ENCODE measurements at regions not wholly inside any gene's neighbourhood (a gene's known extent, or its start where the extent isn't known, plus 50 kb on each side); places are given as distances from the start of the nearest gene placed in this dataset.

DNA sequence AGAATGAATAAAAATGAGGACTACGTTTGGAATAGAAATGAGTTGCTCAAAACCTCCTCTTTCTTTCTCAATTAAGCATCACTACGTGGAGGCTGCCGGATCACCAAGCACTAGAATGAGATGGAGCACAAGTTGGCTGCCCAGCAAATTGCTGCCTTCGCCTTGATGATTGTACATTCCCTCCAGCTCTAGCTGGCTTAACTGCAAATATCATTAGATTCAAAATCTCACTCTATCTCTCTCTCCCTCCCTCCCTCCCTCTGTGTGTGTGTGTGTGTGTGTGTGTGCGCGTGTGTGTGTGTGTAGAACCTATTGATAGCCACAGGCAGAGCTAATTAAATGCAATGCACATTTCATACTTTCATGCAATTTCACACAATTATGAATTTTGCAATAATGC, 310.7 kb upstream of the CDH4 start:
- no TSS peak for BruUV-seq (replicated peaks)
- Histone ChIP-seq H3K36me3 (ENCODE audit: control insufficient read depth, insufficient read depth, low read length) (no peaks in the 10 kb centered on the region), H3K4me1 (ENCODE audit: control insufficient read depth, insufficient read depth, low read length) (no peaks in the 10 kb centered on the region), H3K27me3 (ENCODE audit: control insufficient read depth, insufficient read depth, low read length) (no peaks in the 10 kb centered on the region), H3K4me3 (ENCODE audit: low read depth in 2 of 2, low read length in 2 of 2) (no peak overlapping the region), H3K27ac (ENCODE audit: low read length) (no peak overlapping the region), H3K9me3 (ENCODE audit: control insufficient read depth, insufficient read depth, low read depth, low read length) (no peaks in the 10 kb centered on the region)
- ChIA-PET POLR2A (no interaction called here), CTCF (no interaction called here)
- DNase-seq (ENCODE audit: low read depth, low spot score) (no peak), ATAC-seq (no peak)
- in situ Hi-C loops (cut with HindIII; ENCODE audit: low pct_unique_long_range_greater_than_20kb, low sequenced_read_pairs), result no loop called here
- intact Hi-C loops (cut with micrococcal nuclease; ENCODE audit: unreplicated experiment), result no loop called here
- TF ChIP-seq POLR2AphosphoS5 (IDR thresholded peaks at IDR 0.05; ENCODE audit: low read depth, low read length), result no peak
- TF ChIP-seq, protein P1, sequence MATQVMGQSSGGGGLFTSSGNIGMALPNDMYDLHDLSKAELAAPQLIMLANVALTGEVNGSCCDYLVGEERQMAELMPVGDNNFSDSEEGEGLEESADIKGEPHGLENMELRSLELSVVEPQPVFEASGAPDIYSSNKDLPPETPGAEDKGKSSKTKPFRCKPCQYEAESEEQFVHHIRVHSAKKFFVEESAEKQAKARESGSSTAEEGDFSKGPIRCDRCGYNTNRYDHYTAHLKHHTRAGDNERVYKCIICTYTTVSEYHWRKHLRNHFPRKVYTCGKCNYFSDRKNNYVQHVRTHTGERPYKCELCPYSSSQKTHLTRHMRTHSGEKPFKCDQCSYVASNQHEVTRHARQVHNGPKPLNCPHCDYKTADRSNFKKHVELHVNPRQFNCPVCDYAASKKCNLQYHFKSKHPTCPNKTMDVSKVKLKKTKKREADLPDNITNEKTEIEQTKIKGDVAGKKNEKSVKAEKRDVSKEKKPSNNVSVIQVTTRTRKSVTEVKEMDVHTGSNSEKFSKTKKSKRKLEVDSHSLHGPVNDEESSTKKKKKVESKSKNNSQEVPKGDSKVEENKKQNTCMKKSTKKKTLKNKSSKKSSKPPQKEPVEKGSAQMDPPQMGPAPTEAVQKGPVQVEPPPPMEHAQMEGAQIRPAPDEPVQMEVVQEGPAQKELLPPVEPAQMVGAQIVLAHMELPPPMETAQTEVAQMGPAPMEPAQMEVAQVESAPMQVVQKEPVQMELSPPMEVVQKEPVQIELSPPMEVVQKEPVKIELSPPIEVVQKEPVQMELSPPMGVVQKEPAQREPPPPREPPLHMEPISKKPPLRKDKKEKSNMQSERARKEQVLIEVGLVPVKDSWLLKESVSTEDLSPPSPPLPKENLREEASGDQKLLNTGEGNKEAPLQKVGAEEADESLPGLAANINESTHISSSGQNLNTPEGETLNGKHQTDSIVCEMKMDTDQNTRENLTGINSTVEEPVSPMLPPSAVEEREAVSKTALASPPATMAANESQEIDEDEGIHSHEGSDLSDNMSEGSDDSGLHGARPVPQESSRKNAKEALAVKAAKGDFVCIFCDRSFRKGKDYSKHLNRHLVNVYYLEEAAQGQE (IDR thresholded peaks at IDR 0.05; ENCODE audit: insufficient read depth in 1 of 2, low read depth in 2 of 2, low read length in 1 of 2), result no peak
- TF ChIP-seq, protein P2, sequence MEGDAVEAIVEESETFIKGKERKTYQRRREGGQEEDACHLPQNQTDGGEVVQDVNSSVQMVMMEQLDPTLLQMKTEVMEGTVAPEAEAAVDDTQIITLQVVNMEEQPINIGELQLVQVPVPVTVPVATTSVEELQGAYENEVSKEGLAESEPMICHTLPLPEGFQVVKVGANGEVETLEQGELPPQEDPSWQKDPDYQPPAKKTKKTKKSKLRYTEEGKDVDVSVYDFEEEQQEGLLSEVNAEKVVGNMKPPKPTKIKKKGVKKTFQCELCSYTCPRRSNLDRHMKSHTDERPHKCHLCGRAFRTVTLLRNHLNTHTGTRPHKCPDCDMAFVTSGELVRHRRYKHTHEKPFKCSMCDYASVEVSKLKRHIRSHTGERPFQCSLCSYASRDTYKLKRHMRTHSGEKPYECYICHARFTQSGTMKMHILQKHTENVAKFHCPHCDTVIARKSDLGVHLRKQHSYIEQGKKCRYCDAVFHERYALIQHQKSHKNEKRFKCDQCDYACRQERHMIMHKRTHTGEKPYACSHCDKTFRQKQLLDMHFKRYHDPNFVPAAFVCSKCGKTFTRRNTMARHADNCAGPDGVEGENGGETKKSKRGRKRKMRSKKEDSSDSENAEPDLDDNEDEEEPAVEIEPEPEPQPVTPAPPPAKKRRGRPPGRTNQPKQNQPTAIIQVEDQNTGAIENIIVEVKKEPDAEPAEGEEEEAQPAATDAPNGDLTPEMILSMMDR (IDR thresholded peaks at IDR 0.05), result no peak
- no peak for TF ChIP-seq SIN3A (IDR thresholded peaks at IDR 0.05; ENCODE audit: borderline replicate concordance, insufficient read depth, low read depth, low read length)
- no peak for TF ChIP-seq TCF7L2 (IDR thresholded peaks at IDR 0.05; ENCODE audit: low read depth, low read length)

DNA sequence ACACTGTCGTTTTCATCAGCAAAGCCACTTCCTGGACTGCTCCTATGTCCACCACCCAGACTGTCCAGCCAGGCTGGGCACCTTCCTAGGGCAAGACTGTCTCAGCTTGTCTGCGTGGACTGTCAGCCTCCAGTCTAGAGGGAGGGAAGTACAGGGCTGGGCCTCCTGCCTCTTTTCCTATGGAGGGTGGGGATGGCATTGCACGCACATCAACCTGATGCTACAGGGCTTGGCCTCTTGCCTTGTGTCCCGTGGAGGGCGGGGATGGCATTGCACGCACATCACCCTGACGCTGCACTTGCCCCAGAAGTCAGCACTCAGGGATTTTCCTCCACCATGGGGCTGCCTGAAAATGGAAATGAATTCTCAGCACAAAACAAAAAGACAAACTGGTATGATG, 304.2 kb upstream of the CDH4 start:
- ChIA-PET POLR2A (no interaction called here), CTCF (no interaction called here)
- BruUV-seq (replicated peaks), result no TSS peak
- H3K27me3 ChIP-seq (ENCODE audit: control insufficient read depth, insufficient read depth, low read length), result no peaks in the 10 kb centered on the region
- no peaks in the 10 kb centered on the region for H3K9me3 ChIP-seq (ENCODE audit: control insufficient read depth, insufficient read depth, low read depth, low read length)
- intact Hi-C loops (cut with micrococcal nuclease; ENCODE audit: unreplicated experiment), result no loop called here
- no peak overlapping the region for H3K27ac ChIP-seq (ENCODE audit: low read length)
- H3K4me1 ChIP-seq (ENCODE audit: control insufficient read depth, insufficient read depth, low read length), result no peaks in the 10 kb centered on the region
- no peak for TF ChIP-seq POLR2AphosphoS5 (IDR thresholded peaks at IDR 0.05; ENCODE audit: low read depth, low read length)
- TF ChIP-seq, protein P1 (IDR thresholded peaks at IDR 0.05; ENCODE audit: insufficient read depth in 1 of 2, low read depth in 2 of 2, low read length in 1 of 2), result no peak
- TF ChIP-seq, protein P2 (IDR thresholded peaks at IDR 0.05), result no peak
- TF ChIP-seq TCF7L2 (IDR thresholded peaks at IDR 0.05; ENCODE audit: low read depth, low read length), result no peak
- TF ChIP-seq SIN3A (IDR thresholded peaks at IDR 0.05; ENCODE audit: borderline replicate concordance, insufficient read depth, low read depth, low read length), result no peak
- DNase-seq (ENCODE audit: low read depth, low spot score), result no peak
- in situ Hi-C loops (cut with HindIII; ENCODE audit: low pct_unique_long_range_greater_than_20kb, low sequenced_read_pairs), result no loop called here
- no peaks in the 10 kb centered on the region for H3K36me3 ChIP-seq (ENCODE audit: control insufficient read depth, insufficient read depth, low read length)
- H3K4me3 ChIP-seq (ENCODE audit: low read depth in 2 of 2, low read length in 2 of 2), result no peak overlapping the region
- no peak for ATAC-seq

Measured in Panc1 (cell line).